Sigmoid colon (tissue), 4 donors: ENCODE measurements at regions not wholly inside any gene's neighbourhood (a gene's known extent, or its start where the extent isn't known, plus 50 kb on each side); places are given as distances from the start of the nearest gene placed in this dataset.

Experiments
- CTCF ChIP-seq, 4 experiments: fragments of 450-650 bp in 3 of 4; fragments of 200-600 bp in 1 of 4; IDR thresholded peaks; one replicate each; pipeline ENCODE4 v1.5.1; 2016 to 2019; ENCODE audit warnings: antibody characterized with exemption in 4 of 4, mild to moderate bottlenecking in 3 of 4, moderate library complexity in 2 of 4
- POLR2AphosphoS5 ChIP-seq, 4 donors: sonication (generic); formaldehyde crosslinking; IDR thresholded peaks; one replicate each; pipeline ENCODE4 v1.6.1; 2017; ENCODE audit warnings: antibody characterized with exemption in 4 of 4

- TF ChIP-seq POLR2AphosphoS5 (IDR thresholded peaks at IDR 0.05) (no peak), CTCF (IDR thresholded peaks at IDR 0.05) (peak; percentile 59 to 77 (median 62))
Measured at GRCh38 chr2:176652300-176653182, 383.3 kb downstream of the MTX2 start.
